IPS-18a (cell line): ENCODE measurements at regions not wholly inside any gene's neighbourhood (a gene's known extent, or its start where the extent isn't known, plus 50 kb on each side); places are given as distances from the start of the nearest gene placed in this dataset.

Source experiments
- H3K27ac ChIP-seq: one replicate; pipeline ENCODE4 v1.5.1; 2013; ENCODE audit warnings: low read length
- H3K27me3 ChIP-seq: one replicate; pipeline ENCODE4 v1.6.1; 2013; ENCODE audit warnings: mild to moderate bottlenecking, low read length; ENCODE audit not compliant: control insufficient read depth, insufficient read depth
- H3K36me3 ChIP-seq: one replicate; pipeline ENCODE4 v1.6.1; 2013; ENCODE audit warnings: low read depth, low read length; ENCODE audit not compliant: control insufficient read depth
- H3K4me1 ChIP-seq: one replicate; pipeline ENCODE4 v1.6.1; 2013; ENCODE audit warnings: low read depth, low read length; ENCODE audit not compliant: control insufficient read depth
- H3K4me3 ChIP-seq: one replicate; pipeline ENCODE4 v1.5.1; 2013; ENCODE audit warnings: low read length
- H3K9ac ChIP-seq: one replicate; pipeline ENCODE4 v1.6.1; 2013; ENCODE audit warnings: mild to moderate bottlenecking, low read length, moderate library complexity
- H3K9me3 ChIP-seq: one replicate; pipeline ENCODE4 v1.6.1; 2013; ENCODE audit warnings: low read depth, low read length; ENCODE audit not compliant: control insufficient read depth

DNA sequence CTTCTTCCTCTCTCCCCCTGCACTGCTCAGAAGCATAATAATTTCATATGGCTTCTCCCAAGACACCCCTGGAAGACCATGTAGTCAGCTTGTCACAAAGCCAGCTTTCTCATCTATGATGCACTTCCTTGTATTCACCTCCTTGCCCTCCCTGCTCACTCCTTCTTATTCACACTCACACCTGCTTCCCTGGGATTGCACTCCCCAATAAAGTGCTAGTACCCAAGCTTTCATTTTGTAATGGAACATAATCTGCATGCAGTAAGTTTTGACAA is 76.9 kb upstream of the FRMD4B start:
- Histone ChIP-seq H3K9me3 (no peaks in the 10 kb centered on the region), H3K4me3 (no peak overlapping the region), H3K4me1 (no peaks in the 10 kb centered on the region), H3K36me3 (no peaks in the 10 kb centered on the region), H3K9ac (no peak overlapping the region), H3K27ac (no peak overlapping the region), H3K27me3 (no peaks in the 10 kb centered on the region)

DNA sequence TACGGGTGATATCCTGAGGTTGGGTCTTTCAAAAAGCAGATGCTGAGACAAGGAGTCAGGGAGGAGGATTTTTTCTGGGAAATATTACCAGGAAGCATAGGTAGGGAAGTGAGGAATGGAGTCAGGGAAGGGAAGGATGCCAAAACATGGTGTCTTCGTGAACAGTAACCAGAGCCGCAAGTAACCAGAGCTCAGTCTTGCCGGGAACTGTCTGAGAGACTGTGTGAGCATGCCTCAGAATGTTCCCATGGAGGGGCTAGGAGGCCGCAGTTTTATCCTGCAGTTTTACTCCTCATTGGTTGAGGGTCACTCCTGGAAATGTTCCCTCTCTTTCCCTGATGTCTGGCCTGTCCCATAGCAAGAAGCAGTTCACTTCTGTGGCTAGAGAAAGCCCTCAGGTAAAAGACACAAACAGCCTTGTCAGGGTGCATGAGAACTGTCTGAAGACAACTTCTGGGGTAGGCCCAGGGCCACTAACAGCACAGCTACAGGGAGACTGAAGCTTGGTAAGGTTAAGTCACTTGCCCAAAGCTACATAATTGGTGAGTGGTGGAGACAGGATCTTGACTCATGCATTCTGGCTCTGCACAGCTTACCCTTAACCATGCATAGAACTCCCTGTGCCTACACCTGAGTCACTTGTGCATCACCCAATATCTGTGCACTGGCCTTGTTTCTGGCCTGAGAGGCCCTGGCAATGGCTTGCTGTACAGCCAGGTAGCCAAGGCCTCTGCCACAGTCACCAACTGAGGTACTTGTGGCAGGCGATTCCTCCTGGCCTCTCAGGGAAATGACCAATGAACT is 76.3 kb upstream of the FRMD4B start:
- Histone ChIP-seq H3K36me3 (no peaks in the 10 kb centered on the region), H3K9ac (no peak overlapping the region), H3K4me3 (no peak overlapping the region), H3K27ac (no peak overlapping the region), H3K4me1 (no peaks in the 10 kb centered on the region), H3K27me3 (no peaks in the 10 kb centered on the region), H3K9me3 (no peaks in the 10 kb centered on the region)

DNA sequence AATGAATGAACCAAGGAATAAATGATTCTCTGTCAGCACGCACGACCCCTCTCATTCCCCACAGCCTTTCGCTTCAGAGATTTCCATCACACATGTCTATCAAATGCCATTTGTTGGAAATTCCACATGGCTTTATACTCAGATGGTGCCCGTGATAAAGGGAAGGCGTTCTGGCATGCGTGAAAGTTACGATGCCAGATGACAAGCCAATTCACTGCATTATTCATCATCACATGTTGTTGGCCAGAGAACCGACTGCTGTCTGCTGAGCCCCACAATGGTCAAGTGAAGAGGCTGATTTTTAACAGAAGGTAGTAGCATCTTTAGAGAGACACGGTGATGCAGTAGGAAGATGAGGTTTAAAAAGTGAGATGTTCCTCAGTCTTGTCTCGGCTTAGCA is 74.1 kb upstream of the FRMD4B start:
- Histone ChIP-seq H3K4me1 (no peaks in the 10 kb centered on the region), H3K9ac (no peak overlapping the region), H3K4me3 (no peak overlapping the region), H3K9me3 (no peaks in the 10 kb centered on the region), H3K27ac (no peak overlapping the region), H3K36me3 (no peaks in the 10 kb centered on the region), H3K27me3 (no peaks in the 10 kb centered on the region)

DNA sequence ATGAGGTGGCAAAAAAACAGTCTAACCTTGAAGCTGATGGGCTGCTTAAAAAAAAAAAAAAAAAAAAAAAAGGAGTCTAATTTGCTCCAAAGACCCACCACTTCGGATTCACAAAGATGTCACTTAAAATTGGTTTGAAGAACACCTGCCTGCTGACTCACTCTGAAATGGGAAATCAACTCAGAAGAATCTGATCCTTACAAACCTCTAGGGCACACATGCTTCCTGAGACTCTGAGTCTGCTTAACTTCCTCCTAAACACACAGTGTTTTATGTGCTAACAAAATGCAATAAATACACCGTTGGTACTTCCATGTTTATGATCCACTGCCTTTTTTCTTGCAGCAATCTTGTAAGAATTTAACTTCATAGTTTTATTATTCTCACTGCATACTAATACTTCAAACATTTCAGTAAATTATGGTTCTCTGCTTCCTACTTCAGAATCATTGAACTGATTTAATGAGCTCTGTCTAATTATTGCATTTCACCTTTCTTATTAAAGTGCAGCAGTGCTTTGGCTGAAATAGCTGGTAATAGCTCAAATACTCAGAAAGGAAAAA is 73.0 kb upstream of the FRMD4B start:
- Histone ChIP-seq H3K9me3 (no peaks in the 10 kb centered on the region), H3K4me3 (no peak overlapping the region), H3K27me3 (no peaks in the 10 kb centered on the region), H3K4me1 (no peaks in the 10 kb centered on the region), H3K9ac (no peak overlapping the region), H3K36me3 (no peaks in the 10 kb centered on the region), H3K27ac (no peak overlapping the region)

DNA sequence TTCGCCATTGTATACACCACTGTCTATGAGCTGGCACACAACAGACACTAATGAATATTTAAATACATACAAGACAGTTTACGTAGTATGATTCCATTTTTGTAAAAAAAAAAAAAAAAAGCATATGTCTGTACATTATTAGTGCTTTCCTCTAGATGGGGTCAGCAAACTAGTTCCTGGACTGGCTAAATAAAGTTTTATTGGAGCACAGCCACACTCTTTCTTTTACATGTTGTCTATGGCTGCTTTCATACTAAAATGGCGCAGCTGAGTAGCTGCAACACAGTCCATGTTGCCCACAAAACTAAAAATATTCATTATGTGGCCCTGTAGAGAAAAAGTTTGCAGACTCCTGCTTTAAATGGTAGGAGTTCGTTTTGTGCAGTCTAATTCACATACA is 70.7 kb upstream of the FRMD4B start:
- H3K4me1 ChIP-seq, result no peaks in the 10 kb centered on the region
- no peak overlapping the region for H3K27ac ChIP-seq
- H3K9ac ChIP-seq, result no peak overlapping the region
- H3K27me3 ChIP-seq, result no peaks in the 10 kb centered on the region
- no peaks in the 10 kb centered on the region for H3K9me3 ChIP-seq
- H3K4me3 ChIP-seq, result no peak overlapping the region
- no peaks in the 10 kb centered on the region for H3K36me3 ChIP-seq

DNA sequence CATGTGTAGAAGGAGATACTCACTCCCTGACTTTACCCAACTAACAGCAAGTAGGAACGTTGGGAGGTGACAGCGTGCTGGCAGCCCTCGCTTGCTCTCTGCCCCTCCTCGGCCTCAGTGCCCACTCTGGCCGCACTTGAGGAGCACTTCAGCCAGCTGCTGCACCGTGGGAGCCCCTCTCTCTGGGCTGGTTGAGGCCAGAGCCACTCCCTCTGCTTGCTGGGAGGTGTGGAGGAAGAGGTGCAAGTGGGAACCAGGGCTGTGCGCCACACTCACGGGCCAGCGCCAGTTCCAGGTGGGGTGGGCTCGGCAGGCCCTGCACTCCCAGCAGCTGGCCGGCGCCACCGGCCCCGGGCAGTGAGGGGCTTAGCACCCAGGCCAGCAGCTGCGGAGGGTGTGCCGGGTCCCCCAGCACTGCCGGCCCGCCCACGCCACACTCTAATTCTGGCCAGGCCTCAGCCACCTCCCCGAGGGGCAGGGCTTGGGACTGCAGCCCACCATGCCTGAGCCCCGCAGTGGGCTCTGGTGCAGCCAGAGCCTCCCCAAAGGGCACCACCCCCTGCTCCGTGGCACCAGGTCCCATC is 68.4 kb upstream of the FRMD4B start:
- Histone ChIP-seq H3K27me3 (no peaks in the 10 kb centered on the region), H3K36me3 (no peaks in the 10 kb centered on the region), H3K4me1 (no peaks in the 10 kb centered on the region), H3K9me3 (no peaks in the 10 kb centered on the region), H3K9ac (no peak overlapping the region), H3K27ac (no peak overlapping the region), H3K4me3 (no peak overlapping the region)

DNA sequence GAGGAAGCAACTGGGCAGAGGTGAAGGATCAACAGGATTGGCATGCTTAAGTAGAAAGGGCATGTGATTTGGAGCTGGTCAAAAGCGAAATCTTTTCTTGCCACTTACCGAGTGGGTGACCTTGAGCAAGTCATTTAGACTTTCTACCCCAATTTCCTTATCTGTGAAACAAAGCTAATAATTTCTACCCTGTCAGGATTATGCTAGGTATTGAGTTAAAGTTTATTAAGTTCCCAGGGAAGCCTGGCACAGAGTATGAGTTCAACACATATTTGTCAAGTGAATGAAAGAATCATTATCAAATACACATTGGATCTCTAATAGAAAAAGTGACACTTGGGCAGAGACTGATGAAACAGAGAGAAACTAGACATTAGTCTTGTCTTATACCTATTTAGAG is 66.4 kb upstream of the FRMD4B start:
- no peak overlapping the region for H3K4me3 ChIP-seq

DNA sequence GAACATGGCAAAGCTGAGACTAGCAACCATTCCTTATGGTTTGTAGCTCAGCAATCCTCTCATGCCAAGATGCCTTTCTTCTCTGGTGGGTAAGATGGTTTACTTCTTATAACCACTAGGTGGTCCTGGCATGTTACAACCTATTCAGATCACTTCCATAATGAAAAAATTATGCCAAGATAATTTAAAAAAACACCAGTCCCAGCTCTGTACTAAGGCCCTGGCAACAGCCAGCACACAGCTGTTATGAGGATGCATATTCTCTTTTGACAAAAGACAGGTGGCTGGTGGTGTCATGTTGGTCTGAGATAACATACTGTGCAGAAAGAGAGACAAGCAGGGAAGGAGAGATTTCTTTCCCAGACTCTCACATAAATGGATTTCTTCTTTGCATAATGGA is 65.7 kb upstream of the FRMD4B start:
- H3K36me3 ChIP-seq, result no peaks in the 10 kb centered on the region
- H3K27ac ChIP-seq, result no peak overlapping the region
- no peaks in the 10 kb centered on the region for H3K9me3 ChIP-seq
- H3K4me3 ChIP-seq, result no peak overlapping the region
- H3K9ac ChIP-seq, result no peak overlapping the region
- no peaks in the 10 kb centered on the region for H3K27me3 ChIP-seq
- no peaks in the 10 kb centered on the region for H3K4me1 ChIP-seq

More for the DNA sequence above, 66.4 kb upstream of the FRMD4B start:
- H3K9ac ChIP-seq, result no peak overlapping the region
- H3K27me3 ChIP-seq, result no peaks in the 10 kb centered on the region
- no peaks in the 10 kb centered on the region for H3K4me1 ChIP-seq
- no peak overlapping the region for H3K27ac ChIP-seq
- no peaks in the 10 kb centered on the region for H3K9me3 ChIP-seq
- H3K36me3 ChIP-seq, result no peaks in the 10 kb centered on the region

DNA sequence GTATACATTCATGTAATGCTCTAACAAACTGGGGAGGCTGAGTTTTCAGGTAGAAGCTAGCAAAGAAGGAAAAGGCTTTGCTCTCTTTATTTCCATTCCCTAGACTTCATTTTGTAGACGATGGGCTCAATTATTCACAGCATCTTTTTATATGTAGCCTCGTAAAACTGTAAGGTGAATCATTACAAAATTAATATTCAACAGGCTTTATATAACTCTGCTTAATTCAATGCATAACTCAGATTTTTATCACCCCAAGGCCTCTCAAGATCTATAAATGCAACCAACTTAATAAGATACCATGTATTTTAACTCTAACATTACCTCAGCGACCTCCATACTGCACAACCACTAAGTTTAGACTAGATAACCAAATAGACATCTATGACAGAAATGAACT is 63.0 kb upstream of the FRMD4B start:
- Histone ChIP-seq H3K36me3 (no peaks in the 10 kb centered on the region), H3K27ac (no peak overlapping the region), H3K9me3 (no peaks in the 10 kb centered on the region), H3K27me3 (no peaks in the 10 kb centered on the region), H3K4me3 (no peak overlapping the region), H3K9ac (no peak overlapping the region), H3K4me1 (no peaks in the 10 kb centered on the region)

DNA sequence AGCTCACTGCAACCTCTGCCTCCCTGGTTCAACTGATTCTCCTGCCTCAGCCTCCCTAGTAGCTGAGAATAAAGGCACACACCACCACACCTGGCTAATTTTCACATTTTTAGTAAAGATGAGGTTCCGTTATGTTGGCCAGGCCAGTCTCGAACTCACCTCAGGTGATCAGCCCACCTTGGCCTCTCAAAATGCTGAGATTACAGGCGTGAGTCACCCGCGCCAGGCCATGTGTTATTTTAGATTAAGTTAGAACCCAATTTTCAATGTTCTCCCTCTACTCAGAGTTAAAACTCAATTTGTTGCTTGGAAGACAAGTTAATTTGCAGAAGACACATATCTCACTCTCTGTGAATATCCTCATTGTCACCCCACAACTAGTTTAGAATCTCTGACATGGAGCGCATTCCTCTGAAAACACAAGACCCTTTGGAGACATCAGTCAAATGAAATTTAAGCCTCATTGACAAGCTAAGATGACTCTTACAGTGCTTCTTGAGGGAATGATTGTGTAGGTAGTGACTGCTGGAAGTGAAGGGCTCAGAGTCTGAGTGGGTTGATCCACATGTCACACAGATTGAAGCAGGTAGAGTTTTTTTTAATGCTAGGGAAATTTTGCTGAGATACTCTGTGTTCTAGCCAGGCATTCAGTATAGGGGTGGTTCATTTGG is 60.6 kb upstream of the FRMD4B start:
- no peak overlapping the region for H3K27ac ChIP-seq

DNA sequence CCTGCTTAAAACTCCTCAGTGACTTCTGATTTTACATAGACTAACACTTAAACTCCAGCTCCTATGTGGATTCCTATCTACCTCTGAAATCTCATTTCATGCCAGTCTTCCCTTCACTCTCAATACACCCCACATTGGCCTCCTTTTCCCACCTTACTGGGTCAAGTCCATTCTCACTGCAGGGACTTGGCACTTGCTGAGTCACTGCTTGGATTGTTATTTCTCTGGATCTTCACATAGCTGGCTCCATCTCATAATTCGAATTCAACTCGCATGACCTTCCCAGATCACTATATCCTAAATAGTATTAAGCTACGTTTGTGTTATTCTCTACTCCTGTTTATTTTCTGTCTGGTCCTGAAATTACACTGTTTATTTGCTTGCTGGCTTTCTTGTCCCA is 59.6 kb upstream of the FRMD4B start:
- Histone ChIP-seq H3K4me3 (no peak overlapping the region), H3K9me3 (no peaks in the 10 kb centered on the region), H3K9ac (no peak overlapping the region), H3K4me1 (peaks cover 8% of the 10 kb centered on the region), H3K36me3 (no peaks in the 10 kb centered on the region), H3K27me3 (no peaks in the 10 kb centered on the region), H3K27ac (no peak overlapping the region)

More for the DNA sequence above, 60.6 kb upstream of the FRMD4B start:
- no peaks in the 10 kb centered on the region for H3K27me3 ChIP-seq
- H3K9ac ChIP-seq, result no peak overlapping the region
- H3K9me3 ChIP-seq, result no peaks in the 10 kb centered on the region
- H3K4me3 ChIP-seq, result no peak overlapping the region
- no peaks in the 10 kb centered on the region for H3K36me3 ChIP-seq
- peaks cover 8% of the 10 kb centered on the region for H3K4me1 ChIP-seq
